ENCODE measurements at regions not wholly inside any gene's neighbourhood (a gene's known extent, or its start where the extent isn't known, plus 50 kb on each side); places are given as distances from the start of the nearest gene placed in this dataset.

DNA sequence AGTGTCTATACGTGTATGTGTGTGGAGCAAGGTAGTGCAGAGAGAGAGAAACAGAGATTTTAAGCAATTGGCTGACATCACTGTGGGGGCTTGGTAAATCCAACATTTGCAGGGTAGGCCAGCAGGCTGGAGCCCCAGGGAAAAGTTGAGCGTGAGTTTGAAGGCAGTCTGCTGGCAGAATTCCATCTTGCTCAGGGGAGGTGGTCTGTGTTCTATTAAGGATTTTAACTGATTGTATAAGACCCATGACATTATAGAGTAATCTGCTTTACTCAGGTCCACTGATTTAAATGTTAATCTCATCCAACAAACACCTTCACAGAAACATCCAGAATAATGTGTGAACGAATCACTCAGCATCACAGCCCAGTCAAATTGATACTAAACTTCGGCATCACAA lies 912.9 kb downstream of the GRM8 start:
- TF ChIP-seq POLR2AphosphoS5 (IDR thresholded peaks at IDR 0.05; ENCODE audit: low read depth, low read length) (no peak), POLR2A (IDR thresholded peaks at IDR 0.05; ENCODE audit: low read depth, low read length) (no peak), TAF1 (IDR thresholded peaks at IDR 0.05; ENCODE audit: borderline replicate concordance, low read depth, low read length) (no peak)
